ENCODE measurements at regions not wholly inside any gene's neighbourhood (a gene's known extent, or its start where the extent isn't known, plus 50 kb on each side); places are given as distances from the start of the nearest gene placed in this dataset.
"Not testable (repeated sequence)": the region's sequence is repeated elsewhere in the genome, so short reads cannot be mapped to it uniquely, and the experiment has no call there.

GRCh38 chr11:97622795-97623194 lies 1233.0 kb downstream of the JRKL start:
- no peak overlapping the region for H3K4me3 ChIP-seq (ENCODE audit: low read depth, low read length, poor library complexity, severe bottlenecking)
- H3K9ac ChIP-seq (ENCODE audit: low read length) = no peak overlapping the region
- H3K4me2 ChIP-seq (ENCODE audit: low read length) = no peak overlapping the region
- H3K27ac ChIP-seq (ENCODE audit: low read depth, low read length, poor library complexity, severe bottlenecking) = no peak overlapping the region
- no peak overlapping the region for H2AFZ ChIP-seq (ENCODE audit: low read length)
- no peaks in the 10 kb centered on the region for H3K79me2 ChIP-seq (ENCODE audit: insufficient read depth, low read length)
- H3F3A ChIP-seq (ENCODE audit: insufficient read depth, low read length) = no peaks in the 10 kb centered on the region
- no peaks in the 10 kb centered on the region for H3K4me1 ChIP-seq (ENCODE audit: insufficient read depth, low read length, severe bottlenecking)
- H3K27me3 ChIP-seq (ENCODE audit: insufficient read depth, low read length) = no peaks in the 10 kb centered on the region
- no peaks in the 10 kb centered on the region for H3K9me3 ChIP-seq (ENCODE audit: low read length)
- no peaks in the 10 kb centered on the region for H3K9me2 ChIP-seq (ENCODE audit: low read depth, low read length)
- H3K36me3 ChIP-seq (ENCODE audit: insufficient read depth, low read length) = no peaks in the 10 kb centered on the region
- TF ChIP-seq EZH2 (IDR thresholded peaks at IDR 0.05; ENCODE audit: borderline replicate concordance, low read length) (no peak), CTCF (IDR thresholded peaks at IDR 0.05; ENCODE audit: low read length) (no peak)
- H4K20me1 ChIP-seq (ENCODE audit: insufficient read depth, low read length) = no peaks in the 10 kb centered on the region

GRCh38 chr11:97636741-97637140 lies 1246.9 kb downstream of the JRKL start:
- H3K27ac ChIP-seq (ENCODE audit: low read depth, low read length, poor library complexity, severe bottlenecking); H3K9me3 ChIP-seq (ENCODE audit: low read length); H3K9me2 ChIP-seq (ENCODE audit: low read depth, low read length); H3K4me1 ChIP-seq (ENCODE audit: insufficient read depth, low read length, severe bottlenecking); H3F3A ChIP-seq (ENCODE audit: insufficient read depth, low read length); H2AFZ ChIP-seq (ENCODE audit: low read length); H3K4me3 ChIP-seq (ENCODE audit: low read depth, low read length, poor library complexity, severe bottlenecking); H3K79me2 ChIP-seq (ENCODE audit: insufficient read depth, low read length); H3K9ac ChIP-seq (ENCODE audit: low read length); H3K27me3 ChIP-seq (ENCODE audit: insufficient read depth, low read length); H3K36me3 ChIP-seq (ENCODE audit: insufficient read depth, low read length); H4K20me1 ChIP-seq (ENCODE audit: insufficient read depth, low read length); H3K4me2 ChIP-seq (ENCODE audit: low read length): not testable (repeated sequence)

- Histone ChIP-seq H3K9me2 (ENCODE audit: low read depth, low read length) (no peaks in the 10 kb centered on the region), H3K4me3 (ENCODE audit: low read depth, low read length, poor library complexity, severe bottlenecking) (no peak overlapping the region), H3K27ac (ENCODE audit: low read depth, low read length, poor library complexity, severe bottlenecking) (no peak overlapping the region), H3K4me1 (ENCODE audit: insufficient read depth, low read length, severe bottlenecking) (no peaks in the 10 kb centered on the region), H2AFZ (ENCODE audit: low read length) (no peak overlapping the region), H3F3A (ENCODE audit: insufficient read depth, low read length) (no peaks in the 10 kb centered on the region), H3K4me2 (ENCODE audit: low read length) (no peak overlapping the region), H3K36me3 (ENCODE audit: insufficient read depth, low read length) (no peaks in the 10 kb centered on the region), H3K27me3 (ENCODE audit: insufficient read depth, low read length) (no peaks in the 10 kb centered on the region), H4K20me1 (ENCODE audit: insufficient read depth, low read length) (no peaks in the 10 kb centered on the region), H3K9ac (ENCODE audit: low read length) (no peak overlapping the region), H3K9me3 (ENCODE audit: low read length) (no peaks in the 10 kb centered on the region), H3K79me2 (ENCODE audit: insufficient read depth, low read length) (no peaks in the 10 kb centered on the region)
- TF ChIP-seq EZH2 (IDR thresholded peaks at IDR 0.05; ENCODE audit: borderline replicate concordance, low read length) (no peak), CTCF (IDR thresholded peaks at IDR 0.05; ENCODE audit: low read length) (no peak)
Measured at GRCh38 chr11:97637701-97638100, 1247.9 kb downstream of the JRKL start.

- Histone ChIP-seq H3K27ac (ENCODE audit: low read depth, low read length, poor library complexity, severe bottlenecking) (no peak overlapping the region), H3K4me2 (ENCODE audit: low read length) (no peak overlapping the region), H3K9me3 (ENCODE audit: low read length) (no peaks in the 10 kb centered on the region), H4K20me1 (ENCODE audit: insufficient read depth, low read length) (no peaks in the 10 kb centered on the region), H3K4me3 (ENCODE audit: low read depth, low read length, poor library complexity, severe bottlenecking) (no peak overlapping the region), H3K27me3 (ENCODE audit: insufficient read depth, low read length) (no peaks in the 10 kb centered on the region), H3K9me2 (ENCODE audit: low read depth, low read length) (no peaks in the 10 kb centered on the region), H3K36me3 (ENCODE audit: insufficient read depth, low read length) (no peaks in the 10 kb centered on the region), H3K4me1 (ENCODE audit: insufficient read depth, low read length, severe bottlenecking) (no peaks in the 10 kb centered on the region), H2AFZ (ENCODE audit: low read length) (no peak overlapping the region), H3K9ac (ENCODE audit: low read length) (no peak overlapping the region), H3K79me2 (ENCODE audit: insufficient read depth, low read length) (no peaks in the 10 kb centered on the region), H3F3A (ENCODE audit: insufficient read depth, low read length) (no peaks in the 10 kb centered on the region)
- TF ChIP-seq EZH2 (IDR thresholded peaks at IDR 0.05; ENCODE audit: borderline replicate concordance, low read length) (no peak), CTCF (IDR thresholded peaks at IDR 0.05; ENCODE audit: low read length) (no peak)
Measured at GRCh38 chr11:97638641-97639224, 1248.9 kb downstream of the JRKL start.
